Omental fat pad (tissue), 3 donors: ENCODE measurements at regions not wholly inside any gene's neighbourhood (a gene's known extent, or its start where the extent isn't known, plus 50 kb on each side); places are given as distances from the start of the nearest gene placed in this dataset.

ENCODE experiments used
- ATAC-seq: fragments of 150-250 bp; one replicate; pipeline ENCODE4 v1.9.1; 2016; ENCODE audit warnings: mild to moderate bottlenecking, moderate library complexity; ENCODE audit not compliant: low FRiP score
- DNase-seq: peaks from one replicate; pipeline ENCODE4 v3.0.0-alpha.2; 2019; ENCODE audit warnings: low spot score
- TF ChIP-seq, protein P1 (sequence below), 3 donors: fragments of 450-650 bp; IDR thresholded peaks; one replicate each; pipeline ENCODE4 v1.5.1; 2016 to 2017; ENCODE audit warnings: antibody characterized with exemption in 3 of 3, mild to moderate bottlenecking in 3 of 3, moderate library complexity in 2 of 3

DNA sequence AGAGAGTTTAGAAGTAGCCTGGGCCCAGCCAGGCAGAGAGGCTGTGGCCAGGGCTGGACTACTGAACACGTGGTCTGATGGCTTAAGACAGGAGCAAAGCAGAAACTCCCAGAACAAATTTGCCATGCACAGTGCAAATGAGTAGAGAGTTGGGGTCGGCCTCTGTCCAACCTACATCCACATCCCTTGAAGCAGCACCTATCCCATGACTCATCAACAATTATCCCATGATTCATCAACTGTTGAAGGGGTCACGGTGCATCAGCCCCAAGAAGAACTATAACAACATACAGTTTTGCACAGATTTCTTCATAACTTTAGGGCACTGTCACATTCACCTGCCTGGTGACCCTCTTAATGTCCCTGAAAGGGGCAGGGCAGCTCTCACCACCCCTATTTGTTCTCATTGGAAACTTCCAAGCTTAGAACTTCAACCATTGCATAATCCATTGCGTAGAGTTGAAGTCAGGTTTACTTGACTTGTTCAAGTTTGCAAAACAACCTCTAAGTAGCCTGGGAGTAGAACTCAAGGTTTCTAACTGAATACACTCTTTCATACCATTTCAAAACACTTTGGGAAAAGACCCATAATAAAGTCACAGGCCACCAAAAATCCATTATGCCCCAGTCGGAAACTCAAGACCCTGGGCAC lies 235.2 kb upstream of the CDH5 start:
- DNase-seq (no peak), ATAC-seq (peak; percentile 55)

DNA sequence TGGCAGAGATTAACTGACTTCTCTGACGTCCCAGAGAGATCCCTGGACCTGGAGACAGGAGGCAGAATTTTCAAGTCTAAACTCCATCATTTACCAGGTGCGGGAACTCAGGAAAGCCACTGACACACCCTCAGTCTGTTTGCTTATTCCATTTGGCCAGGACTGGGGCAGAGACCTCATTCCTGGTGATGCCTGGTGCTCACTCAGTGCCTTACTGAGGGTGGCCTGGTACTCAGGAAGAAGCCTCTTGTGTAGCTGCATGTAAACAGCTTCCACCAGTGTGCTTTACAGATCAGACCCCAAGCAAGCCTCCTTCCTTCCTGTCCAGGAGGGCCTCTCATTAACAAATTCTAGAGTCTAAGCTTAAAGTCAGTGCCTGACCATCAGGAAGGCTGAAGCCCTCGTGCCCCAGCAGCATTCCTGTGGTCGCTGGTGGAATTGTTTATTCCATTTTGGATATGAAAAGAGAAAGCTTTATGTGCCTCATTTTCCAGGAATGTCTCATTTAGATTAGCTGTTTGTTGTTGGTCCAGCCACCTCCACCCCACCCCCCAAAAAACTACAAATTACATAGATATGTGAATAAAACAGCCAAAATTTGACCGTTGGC lies 236.1 kb upstream of the CDH5 start:
- no peak for DNase-seq
- no peak for ATAC-seq
- TF ChIP-seq, protein P1, sequence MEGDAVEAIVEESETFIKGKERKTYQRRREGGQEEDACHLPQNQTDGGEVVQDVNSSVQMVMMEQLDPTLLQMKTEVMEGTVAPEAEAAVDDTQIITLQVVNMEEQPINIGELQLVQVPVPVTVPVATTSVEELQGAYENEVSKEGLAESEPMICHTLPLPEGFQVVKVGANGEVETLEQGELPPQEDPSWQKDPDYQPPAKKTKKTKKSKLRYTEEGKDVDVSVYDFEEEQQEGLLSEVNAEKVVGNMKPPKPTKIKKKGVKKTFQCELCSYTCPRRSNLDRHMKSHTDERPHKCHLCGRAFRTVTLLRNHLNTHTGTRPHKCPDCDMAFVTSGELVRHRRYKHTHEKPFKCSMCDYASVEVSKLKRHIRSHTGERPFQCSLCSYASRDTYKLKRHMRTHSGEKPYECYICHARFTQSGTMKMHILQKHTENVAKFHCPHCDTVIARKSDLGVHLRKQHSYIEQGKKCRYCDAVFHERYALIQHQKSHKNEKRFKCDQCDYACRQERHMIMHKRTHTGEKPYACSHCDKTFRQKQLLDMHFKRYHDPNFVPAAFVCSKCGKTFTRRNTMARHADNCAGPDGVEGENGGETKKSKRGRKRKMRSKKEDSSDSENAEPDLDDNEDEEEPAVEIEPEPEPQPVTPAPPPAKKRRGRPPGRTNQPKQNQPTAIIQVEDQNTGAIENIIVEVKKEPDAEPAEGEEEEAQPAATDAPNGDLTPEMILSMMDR (IDR thresholded peaks at IDR 0.05), result no peak

More for the DNA sequence above, 235.2 kb upstream of the CDH5 start:
- TF ChIP-seq, protein P1 (IDR thresholded peaks at IDR 0.05), result no peak

DNA sequence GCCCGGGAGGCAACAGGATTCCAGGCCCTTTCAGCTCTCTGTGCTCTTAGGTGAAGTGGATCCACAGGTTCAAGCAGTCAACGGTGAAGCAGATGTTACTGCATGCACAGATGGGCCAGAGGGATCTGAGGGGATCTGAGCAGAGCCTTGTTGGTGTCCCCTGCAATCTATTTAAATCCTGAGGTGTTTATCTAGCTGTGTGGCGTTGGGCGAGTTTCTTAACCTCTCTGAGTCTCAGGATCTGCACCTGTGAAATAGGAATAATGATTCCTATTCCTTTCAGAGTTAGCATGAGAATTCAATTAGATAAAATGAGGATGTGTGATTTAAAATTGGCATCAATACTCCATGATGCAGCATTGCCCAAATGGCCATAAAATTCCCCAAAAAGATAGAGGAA lies 237.3 kb upstream of the CDH5 start:
- TF ChIP-seq, protein P1 (IDR thresholded peaks at IDR 0.05), result no peak
- ATAC-seq (no peak), DNase-seq (no peak)

DNA sequence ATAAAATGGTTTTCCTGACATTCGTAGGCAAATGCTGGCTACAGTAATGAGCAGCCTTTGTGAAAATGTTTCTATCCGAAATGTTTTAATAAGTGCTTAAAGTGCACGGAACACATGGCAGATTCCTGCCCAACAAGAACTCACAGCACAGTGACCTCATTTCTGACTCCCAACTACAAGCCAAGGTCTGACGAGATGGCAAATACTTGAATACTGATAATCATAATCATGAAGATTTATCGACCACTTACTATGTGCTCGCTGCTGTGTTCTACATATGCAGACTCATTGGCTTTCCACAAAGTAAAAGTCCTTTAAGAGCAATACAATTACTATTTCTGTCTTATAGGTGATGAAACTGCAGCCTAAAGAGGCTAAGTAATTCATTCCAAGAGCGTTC lies 238.1 kb upstream of the CDH5 start:
- DNase-seq (no peak), ATAC-seq (no peak)
- TF ChIP-seq, protein P1 (IDR thresholded peaks at IDR 0.05), result no peak

DNA sequence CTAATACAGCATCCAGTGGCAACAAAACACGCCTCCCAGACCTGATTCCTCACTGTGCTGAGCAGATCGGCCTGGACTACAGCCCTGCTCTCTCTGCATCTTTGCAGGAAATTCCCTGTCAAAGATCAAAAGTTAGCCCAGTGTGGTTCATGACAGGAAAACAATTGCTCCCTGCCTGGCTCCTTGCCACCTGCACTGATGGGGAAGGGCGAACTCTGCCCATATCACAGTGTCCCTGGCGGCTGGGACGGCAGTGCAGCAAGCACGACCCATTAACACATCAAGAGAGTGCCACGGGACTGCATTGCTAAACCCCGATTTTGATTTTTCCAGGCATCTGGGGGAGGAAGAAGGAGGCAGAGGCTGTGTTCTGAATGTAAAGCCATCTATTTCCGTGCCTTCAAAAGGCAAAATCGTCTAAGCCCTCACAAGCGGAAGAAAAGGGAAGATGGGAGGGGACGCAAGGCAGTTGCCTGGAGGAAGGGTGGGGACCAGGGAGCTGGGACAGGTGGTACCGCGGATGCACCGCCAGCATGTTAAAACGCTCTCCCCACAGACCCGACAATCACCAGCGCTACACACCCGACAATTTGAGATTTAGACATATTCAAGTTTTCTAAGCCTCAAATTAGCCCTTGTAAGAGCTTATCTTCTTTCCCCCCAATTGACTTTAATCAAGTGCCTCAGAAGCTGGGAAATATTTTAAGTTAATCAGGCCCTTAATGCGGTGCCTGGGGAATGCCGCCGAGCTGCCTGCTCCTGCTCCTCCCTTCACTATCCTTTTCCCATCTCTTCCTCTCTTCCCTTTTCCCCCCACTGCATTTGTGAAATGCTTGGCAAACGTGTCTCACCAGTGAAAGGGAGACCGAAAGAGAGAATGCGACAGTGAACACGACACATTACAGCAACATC lies 238.8 kb upstream of the CDH5 start:
- peak; percentile 30 for DNase-seq
- TF ChIP-seq, protein P1 (IDR thresholded peaks at IDR 0.05), result no peak
- peak; percentile 38 for ATAC-seq

DNA sequence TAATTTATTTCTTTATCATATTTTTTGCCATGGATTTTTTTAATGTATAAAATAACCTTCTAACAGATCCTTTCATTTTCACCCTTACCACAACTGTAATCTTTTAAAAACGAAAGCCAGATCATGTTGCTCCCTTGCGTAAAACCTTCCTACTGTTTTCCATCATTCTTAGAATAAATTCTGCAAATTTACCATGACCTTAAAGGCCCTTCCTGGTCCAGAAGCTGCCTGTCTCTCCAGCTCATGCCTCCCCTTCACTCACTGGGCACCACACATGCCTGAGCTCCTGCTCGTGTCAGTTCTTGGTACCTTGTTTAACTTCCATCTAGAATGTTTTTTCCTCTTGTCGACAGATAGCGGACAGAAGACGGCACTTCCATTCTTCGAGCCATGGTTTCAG lies 245.0 kb upstream of the CDH5 start:
- DNase-seq, result no peak
- TF ChIP-seq, protein P1 (IDR thresholded peaks at IDR 0.05), result no peak
- no peak for ATAC-seq
